ENCODE measurements at regions not wholly inside any gene's neighbourhood (a gene's known extent, or its start where the extent isn't known, plus 50 kb on each side); places are given as distances from the start of the nearest gene placed in this dataset.

GRCh38 chr2:133937669-133938068, 316.2 kb upstream of the MGAT5 start:
- Mint-ChIP-seq H3K27me3 (ENCODE audit: low read depth) (peaks cover 5% of the 10 kb centered on the region), H3K27ac (no peak overlapping the region), H3K36me3 (ENCODE audit: low read depth) (no peaks in the 10 kb centered on the region), H3K4me3 (no peak overlapping the region), H3K4me1 (ENCODE audit: low read depth) (no peaks in the 10 kb centered on the region), H3K9me3 (no peaks in the 10 kb centered on the region)
- CTCF ChIA-PET = no interaction called here
- intact Hi-C loops (cut with micrococcal nuclease) = no loop called here
- no peak for DNase-seq

GRCh38 chr2:133940134-133940533, 313.7 kb upstream of the MGAT5 start:
- Mint-ChIP-seq H3K9me3 (no peaks in the 10 kb centered on the region), H3K27ac (no peak overlapping the region), H3K4me1 (ENCODE audit: low read depth) (no peaks in the 10 kb centered on the region), H3K36me3 (ENCODE audit: low read depth) (no peaks in the 10 kb centered on the region), H3K27me3 (ENCODE audit: low read depth) (peaks cover 9% of the 10 kb centered on the region), H3K4me3 (no peak overlapping the region)
- CTCF ChIA-PET = interaction anchor here (0.5 kb wide), 1 partner anchor 958 kb away, joined by 3 read pairs; no protein-coding TSS in a partner anchor
- DNase-seq = no peak
- intact Hi-C loops (cut with micrococcal nuclease) = no loop called here

GRCh38 chr2:133941666-133942065, 312.2 kb upstream of the MGAT5 start:
- intact Hi-C loops (cut with micrococcal nuclease) = no loop called here
- no peaks in the 10 kb centered on the region for H3K9me3 Mint-ChIP-seq
- H3K27ac Mint-ChIP-seq = no peak overlapping the region
- CTCF ChIA-PET = no interaction called here
- no peak overlapping the region for H3K4me3 Mint-ChIP-seq
- peaks cover 9% of the 10 kb centered on the region for H3K27me3 Mint-ChIP-seq (ENCODE audit: low read depth)
- DNase-seq = no peak
- no peaks in the 10 kb centered on the region for H3K36me3 Mint-ChIP-seq (ENCODE audit: low read depth)
- H3K4me1 Mint-ChIP-seq (ENCODE audit: low read depth) = no peaks in the 10 kb centered on the region

DNA sequence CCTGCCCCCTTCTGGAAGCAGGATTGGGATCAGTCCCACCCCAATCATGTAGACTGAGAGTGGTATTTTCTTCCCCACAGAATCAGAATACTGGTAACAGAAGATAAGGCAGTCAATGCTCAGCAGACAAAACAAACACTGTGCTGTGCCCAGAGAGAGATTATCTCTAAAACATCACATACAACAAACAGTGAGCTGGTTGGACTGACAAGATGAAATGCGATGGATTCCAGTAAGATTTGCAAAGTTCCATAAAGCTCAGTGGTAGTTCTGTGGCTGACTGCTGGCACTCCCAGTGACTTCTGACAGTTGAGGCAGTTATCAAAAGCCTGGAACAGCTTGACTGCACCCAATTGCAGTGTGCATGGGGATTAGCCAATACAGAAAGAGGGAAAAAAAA, 311.5 kb upstream of the MGAT5 start:
- Mint-ChIP-seq H3K36me3 (ENCODE audit: low read depth) (no peaks in the 10 kb centered on the region), H3K27ac (no peak overlapping the region), H3K4me1 (ENCODE audit: low read depth) (no peaks in the 10 kb centered on the region), H3K27me3 (ENCODE audit: low read depth) (peaks cover 9% of the 10 kb centered on the region), H3K9me3 (no peaks in the 10 kb centered on the region), H3K4me3 (no peak overlapping the region)
- CTCF ChIA-PET = no interaction called here
- intact Hi-C loops (cut with micrococcal nuclease) = no loop called here
- DNase-seq = no peak

- Mint-ChIP-seq H3K9me3 (no peaks in the 10 kb centered on the region), H3K4me3 (no peak overlapping the region), H3K27ac (no peak overlapping the region), H3K27me3 (ENCODE audit: low read depth) (peaks cover 5% of the 10 kb centered on the region), H3K36me3 (ENCODE audit: low read depth) (no peaks in the 10 kb centered on the region), H3K4me1 (ENCODE audit: low read depth) (no peaks in the 10 kb centered on the region)
- intact Hi-C loops (cut with micrococcal nuclease) = no loop called here
- DNase-seq = no peak
- CTCF ChIA-PET = no interaction called here
These were observed 310.8 kb upstream of the MGAT5 start for GRCh38 chr2:133943108-133943507.

- Mint-ChIP-seq H3K27ac (no peak overlapping the region), H3K4me3 (no peak overlapping the region), H3K27me3 (ENCODE audit: low read depth) (peaks cover 4% of the 10 kb centered on the region), H3K9me3 (no peaks in the 10 kb centered on the region), H3K4me1 (ENCODE audit: low read depth) (no peaks in the 10 kb centered on the region), H3K36me3 (ENCODE audit: low read depth) (no peaks in the 10 kb centered on the region)
- DNase-seq = no peak
- CTCF ChIA-PET = no interaction called here
- intact Hi-C loops (cut with micrococcal nuclease) = no loop called here
These were observed 308.8 kb upstream of the MGAT5 start for GRCh38 chr2:133945089-133945488.

- Mint-ChIP-seq H3K36me3 (ENCODE audit: low read depth) (no peaks in the 10 kb centered on the region), H3K27ac (no peak overlapping the region), H3K27me3 (ENCODE audit: low read depth) (peaks cover 4% of the 10 kb centered on the region), H3K4me1 (ENCODE audit: low read depth) (no peaks in the 10 kb centered on the region), H3K4me3 (no peak overlapping the region), H3K9me3 (no peaks in the 10 kb centered on the region)
- no peak for DNase-seq
- intact Hi-C loops (cut with micrococcal nuclease) = no loop called here
- CTCF ChIA-PET = interaction anchor here (0.5 to 0.6 kb wide), 2 partner anchors 248 to 259 kb away, joined by 3 read pairs; no protein-coding TSS in a partner anchor
These were observed 306.8 kb upstream of the MGAT5 start for GRCh38 chr2:133947057-133947456.

- no peak for DNase-seq
- Mint-ChIP-seq H3K27me3 (ENCODE audit: low read depth) (peaks cover 4% of the 10 kb centered on the region), H3K27ac (no peak overlapping the region), H3K9me3 (no peaks in the 10 kb centered on the region), H3K4me3 (no peak overlapping the region), H3K4me1 (ENCODE audit: low read depth) (no peaks in the 10 kb centered on the region), H3K36me3 (ENCODE audit: low read depth) (no peaks in the 10 kb centered on the region)
- intact Hi-C loops (cut with micrococcal nuclease) = no loop called here
- CTCF ChIA-PET = no interaction called here
These were observed 305.1 kb upstream of the MGAT5 start for GRCh38 chr2:133948610-133949290.

DNA sequence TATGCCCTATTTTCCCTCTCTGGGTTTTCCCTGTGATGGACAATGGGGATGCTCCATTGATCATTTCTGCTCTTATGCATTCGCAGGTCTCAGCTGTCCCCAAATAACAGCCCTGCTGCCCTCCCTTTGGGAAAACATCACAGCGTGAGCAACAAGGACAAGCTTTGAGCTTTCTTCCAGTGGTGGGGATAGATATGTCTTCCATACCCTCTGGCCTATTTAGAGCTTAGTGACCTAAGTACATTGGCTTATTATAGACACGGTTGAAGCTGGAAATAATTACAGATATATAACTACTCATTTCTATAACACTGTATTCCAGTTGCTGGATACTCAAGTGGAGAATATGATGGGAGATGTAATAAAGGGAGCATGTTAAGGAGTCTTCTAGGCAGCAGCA, 304.3 kb upstream of the MGAT5 start:
- intact Hi-C loops (cut with micrococcal nuclease) = no loop called here
- Mint-ChIP-seq H3K9me3 (no peaks in the 10 kb centered on the region), H3K27ac (no peak overlapping the region), H3K4me3 (no peak overlapping the region), H3K4me1 (ENCODE audit: low read depth) (no peaks in the 10 kb centered on the region), H3K36me3 (ENCODE audit: low read depth) (no peaks in the 10 kb centered on the region), H3K27me3 (ENCODE audit: low read depth) (peaks cover 4% of the 10 kb centered on the region)
- CTCF ChIA-PET = no interaction called here
- no peak for DNase-seq

GRCh38 chr2:133951209-133951608, 302.7 kb upstream of the MGAT5 start:
- peaks cover 2% of the 10 kb centered on the region for H3K27me3 Mint-ChIP-seq (ENCODE audit: low read depth)
- H3K27ac Mint-ChIP-seq = no peak overlapping the region
- intact Hi-C loops (cut with micrococcal nuclease) = no loop called here

GRCh38 chr2:133952420-133952819, 301.5 kb upstream of the MGAT5 start:
- H3K4me3 Mint-ChIP-seq = no peak overlapping the region
- H3K9me3 Mint-ChIP-seq = no peaks in the 10 kb centered on the region
- no peak for DNase-seq
- H3K36me3 Mint-ChIP-seq (ENCODE audit: low read depth) = no peaks in the 10 kb centered on the region
- no peaks in the 10 kb centered on the region for H3K4me1 Mint-ChIP-seq (ENCODE audit: low read depth)
- H3K27ac Mint-ChIP-seq = no peak overlapping the region
- CTCF ChIA-PET = no interaction called here
- peaks cover 8% of the 10 kb centered on the region for H3K27me3 Mint-ChIP-seq (ENCODE audit: low read depth)
- intact Hi-C loops (cut with micrococcal nuclease) = no loop called here

More at GRCh38 chr2:133951209-133951608, 302.7 kb upstream of the MGAT5 start:
- no peak for DNase-seq
- H3K4me1 Mint-ChIP-seq (ENCODE audit: low read depth) = no peaks in the 10 kb centered on the region
- H3K4me3 Mint-ChIP-seq = no peak overlapping the region
- H3K9me3 Mint-ChIP-seq = no peaks in the 10 kb centered on the region
- CTCF ChIA-PET = no interaction called here
- no peaks in the 10 kb centered on the region for H3K36me3 Mint-ChIP-seq (ENCODE audit: low read depth)

GRCh38 chr2:133952896-133953295, 301.0 kb upstream of the MGAT5 start:
- Mint-ChIP-seq H3K4me1 (ENCODE audit: low read depth) (no peaks in the 10 kb centered on the region), H3K27ac (no peak overlapping the region), H3K9me3 (no peaks in the 10 kb centered on the region), H3K36me3 (ENCODE audit: low read depth) (no peaks in the 10 kb centered on the region), H3K4me3 (no peak overlapping the region), H3K27me3 (ENCODE audit: low read depth) (peaks cover 8% of the 10 kb centered on the region)
- intact Hi-C loops (cut with micrococcal nuclease) = no loop called here
- CTCF ChIA-PET = no interaction called here
- no peak for DNase-seq

DNA sequence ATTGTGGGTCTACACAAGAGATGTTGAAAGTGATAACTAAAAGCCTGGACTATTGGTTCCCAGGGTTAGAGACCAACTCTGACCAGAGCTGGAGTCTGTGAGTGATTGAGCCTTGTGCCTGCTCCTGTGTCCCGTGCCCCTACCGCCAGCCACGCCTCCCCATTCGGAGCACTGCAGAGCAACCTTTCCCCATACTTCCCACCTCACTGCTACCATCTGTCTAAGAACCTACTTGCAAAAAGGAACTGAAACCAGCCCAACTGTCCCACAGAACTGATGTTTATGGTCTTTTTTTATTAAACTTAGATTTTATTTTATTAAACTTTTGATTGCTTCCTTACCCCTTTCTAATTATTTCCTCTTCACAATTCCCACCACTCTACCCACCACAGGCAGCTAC, 300.3 kb upstream of the MGAT5 start:
- CTCF ChIA-PET = no interaction called here
- H3K27ac Mint-ChIP-seq = no peak overlapping the region
- H3K4me1 Mint-ChIP-seq (ENCODE audit: low read depth) = no peaks in the 10 kb centered on the region
- intact Hi-C loops (cut with micrococcal nuclease) = no loop called here
- H3K4me3 Mint-ChIP-seq = no peak overlapping the region
- no peak for DNase-seq
- H3K36me3 Mint-ChIP-seq (ENCODE audit: low read depth) = no peaks in the 10 kb centered on the region
- peaks cover 8% of the 10 kb centered on the region for H3K27me3 Mint-ChIP-seq (ENCODE audit: low read depth)
- no peaks in the 10 kb centered on the region for H3K9me3 Mint-ChIP-seq

Measured in activated naive CD4-positive, alpha-beta T cell treated with anti-CD3 and anti-CD28 coated beads for 36 hours (primary cell).